ENCODE measurements at regions not wholly inside any gene's neighbourhood (a gene's known extent, or its start where the extent isn't known, plus 50 kb on each side); places are given as distances from the start of the nearest gene placed in this dataset.

- TF ChIP-seq RCOR1 (IDR thresholded peaks at IDR 0.05; ENCODE audit: low read length): no peak
- no peak for TF ChIP-seq MXI1 (IDR thresholded peaks at IDR 0.05; ENCODE audit: low read depth, low read length)
- TF ChIP-seq POLR2AphosphoS5 (IDR thresholded peaks at IDR 0.05; ENCODE audit: low read depth, low read length): no peak
- no peak for TF ChIP-seq MEF2A (IDR thresholded peaks at IDR 0.05; ENCODE audit: borderline replicate concordance, low read depth)
- TF ChIP-seq CTCF (IDR thresholded peaks at IDR 0.05): no peak
- no peak for TF ChIP-seq REST (IDR thresholded peaks at IDR 0.05; ENCODE audit: low read depth, low read length)
Observed at GRCh38 chr3:117248153-117248552, 538.6 kb downstream of the TUSC7 start.
